Epithelial cell of proximal tubule (primary cell): ENCODE measurements at regions not wholly inside any gene's neighbourhood (a gene's known extent, or its start where the extent isn't known, plus 50 kb on each side); places are given as distances from the start of the nearest gene placed in this dataset.
"Not testable (repeated sequence)": the region's sequence is repeated elsewhere in the genome, so short reads cannot be mapped to it uniquely, and the experiment has no call there.

Experiments used
- DNase-seq: peaks from one replicate; pipeline ENCODE4 v3.0.0-alpha.2; 2011; ENCODE audit warnings: low read depth
- H3K4me3 ChIP-seq: 2 replicates; pipeline ENCODE4 v1.5.1; 2011; ENCODE audit warnings: low read depth, mild to moderate bottlenecking, low read length
- TF ChIP-seq, protein P1 (sequence below): conservative IDR thresholded peaks from 2 replicates; pipeline ENCODE4 v1.5.1; 2012; ENCODE audit warnings: low read depth, mild to moderate bottlenecking, low read length

DNA sequence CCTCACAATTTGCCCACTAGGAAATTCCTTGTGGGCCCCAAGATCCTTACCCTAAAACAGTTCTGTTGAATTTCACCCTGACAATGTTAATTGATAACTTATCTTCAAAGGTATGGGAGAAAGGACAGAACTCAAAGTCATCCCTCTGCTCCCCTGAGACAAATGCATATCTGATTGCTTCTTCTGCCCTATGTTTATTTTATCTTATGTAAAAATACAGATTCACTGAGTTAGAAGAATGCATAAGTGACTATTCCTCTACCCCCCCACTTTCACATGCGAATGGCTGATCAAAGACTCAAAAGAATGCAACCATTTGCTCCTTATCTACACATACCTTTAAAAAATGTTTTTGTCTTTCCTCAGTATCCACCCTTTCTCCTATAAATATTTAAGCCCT is 235.7 kb upstream of the SEMA3C start:
- DNase-seq = no peak
- TF ChIP-seq, protein P1, sequence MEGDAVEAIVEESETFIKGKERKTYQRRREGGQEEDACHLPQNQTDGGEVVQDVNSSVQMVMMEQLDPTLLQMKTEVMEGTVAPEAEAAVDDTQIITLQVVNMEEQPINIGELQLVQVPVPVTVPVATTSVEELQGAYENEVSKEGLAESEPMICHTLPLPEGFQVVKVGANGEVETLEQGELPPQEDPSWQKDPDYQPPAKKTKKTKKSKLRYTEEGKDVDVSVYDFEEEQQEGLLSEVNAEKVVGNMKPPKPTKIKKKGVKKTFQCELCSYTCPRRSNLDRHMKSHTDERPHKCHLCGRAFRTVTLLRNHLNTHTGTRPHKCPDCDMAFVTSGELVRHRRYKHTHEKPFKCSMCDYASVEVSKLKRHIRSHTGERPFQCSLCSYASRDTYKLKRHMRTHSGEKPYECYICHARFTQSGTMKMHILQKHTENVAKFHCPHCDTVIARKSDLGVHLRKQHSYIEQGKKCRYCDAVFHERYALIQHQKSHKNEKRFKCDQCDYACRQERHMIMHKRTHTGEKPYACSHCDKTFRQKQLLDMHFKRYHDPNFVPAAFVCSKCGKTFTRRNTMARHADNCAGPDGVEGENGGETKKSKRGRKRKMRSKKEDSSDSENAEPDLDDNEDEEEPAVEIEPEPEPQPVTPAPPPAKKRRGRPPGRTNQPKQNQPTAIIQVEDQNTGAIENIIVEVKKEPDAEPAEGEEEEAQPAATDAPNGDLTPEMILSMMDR = no peak
- H3K4me3 ChIP-seq = no peak overlapping the region

DNA sequence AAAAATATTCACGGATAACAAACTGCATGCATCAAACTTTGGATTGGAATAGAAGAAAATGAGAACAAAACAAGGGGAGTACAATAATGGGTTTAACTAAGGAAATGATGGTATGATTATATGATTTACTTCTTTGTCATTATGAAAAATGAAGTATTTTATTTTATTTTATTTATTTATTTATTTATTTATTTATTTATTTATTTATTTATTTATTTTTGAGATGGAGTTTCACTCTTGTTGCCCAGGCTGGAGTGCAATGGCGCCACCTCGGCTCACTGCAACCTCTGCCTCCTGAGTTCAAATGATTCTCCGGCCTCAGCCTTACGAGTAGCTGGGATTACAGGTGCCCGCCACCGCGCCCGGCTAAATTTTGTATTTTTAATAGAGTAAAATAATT is 234.1 kb upstream of the SEMA3C start:
- not testable (repeated sequence) for DNase-seq, H3K4me3 ChIP-seq

DNA sequence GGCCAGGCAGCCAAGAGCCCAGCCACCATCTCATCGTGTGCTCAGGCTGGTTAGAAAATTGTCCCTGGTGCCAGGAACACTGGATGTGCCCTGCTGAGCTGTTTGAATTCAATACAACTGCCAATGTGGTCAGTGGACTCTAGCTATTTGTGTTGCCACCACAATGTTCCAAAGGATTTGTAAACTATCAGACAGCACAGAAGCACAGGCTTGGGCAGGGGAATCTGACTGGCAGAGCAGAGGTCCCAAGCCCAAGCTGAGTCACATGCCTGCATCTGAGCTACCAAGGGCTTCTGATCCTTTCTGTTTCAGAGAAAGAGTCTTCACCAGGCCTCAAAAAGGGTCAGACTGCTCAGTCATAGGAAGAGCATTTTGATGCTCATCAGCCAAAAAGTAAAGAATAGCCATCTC is 232.1 kb upstream of the SEMA3C start:
- no peak overlapping the region for H3K4me3 ChIP-seq
- TF ChIP-seq, protein P1 = no peak
- DNase-seq = no peak

DNA sequence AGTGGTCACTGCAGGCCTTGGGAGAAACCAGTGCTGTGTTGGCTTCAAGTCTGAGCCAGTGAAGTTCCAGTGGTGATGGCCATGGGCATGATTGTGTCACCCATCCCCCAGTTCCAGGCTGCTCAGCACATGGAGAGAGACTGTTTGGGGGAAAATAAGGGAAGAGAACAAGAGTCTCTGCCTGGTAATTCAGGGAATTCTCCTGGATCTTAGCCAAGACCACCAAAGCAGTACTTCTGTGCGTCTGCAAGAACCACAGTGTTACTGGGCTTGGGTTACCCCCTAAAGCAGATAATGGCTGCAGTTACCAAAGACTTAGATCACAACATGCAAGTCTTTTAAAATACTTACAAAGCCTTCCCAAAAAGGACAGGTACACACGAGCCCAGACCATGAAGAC is 225.0 kb upstream of the SEMA3C start:
- TF ChIP-seq, protein P1 = no peak
- no peak for DNase-seq
- no peak overlapping the region for H3K4me3 ChIP-seq

DNA sequence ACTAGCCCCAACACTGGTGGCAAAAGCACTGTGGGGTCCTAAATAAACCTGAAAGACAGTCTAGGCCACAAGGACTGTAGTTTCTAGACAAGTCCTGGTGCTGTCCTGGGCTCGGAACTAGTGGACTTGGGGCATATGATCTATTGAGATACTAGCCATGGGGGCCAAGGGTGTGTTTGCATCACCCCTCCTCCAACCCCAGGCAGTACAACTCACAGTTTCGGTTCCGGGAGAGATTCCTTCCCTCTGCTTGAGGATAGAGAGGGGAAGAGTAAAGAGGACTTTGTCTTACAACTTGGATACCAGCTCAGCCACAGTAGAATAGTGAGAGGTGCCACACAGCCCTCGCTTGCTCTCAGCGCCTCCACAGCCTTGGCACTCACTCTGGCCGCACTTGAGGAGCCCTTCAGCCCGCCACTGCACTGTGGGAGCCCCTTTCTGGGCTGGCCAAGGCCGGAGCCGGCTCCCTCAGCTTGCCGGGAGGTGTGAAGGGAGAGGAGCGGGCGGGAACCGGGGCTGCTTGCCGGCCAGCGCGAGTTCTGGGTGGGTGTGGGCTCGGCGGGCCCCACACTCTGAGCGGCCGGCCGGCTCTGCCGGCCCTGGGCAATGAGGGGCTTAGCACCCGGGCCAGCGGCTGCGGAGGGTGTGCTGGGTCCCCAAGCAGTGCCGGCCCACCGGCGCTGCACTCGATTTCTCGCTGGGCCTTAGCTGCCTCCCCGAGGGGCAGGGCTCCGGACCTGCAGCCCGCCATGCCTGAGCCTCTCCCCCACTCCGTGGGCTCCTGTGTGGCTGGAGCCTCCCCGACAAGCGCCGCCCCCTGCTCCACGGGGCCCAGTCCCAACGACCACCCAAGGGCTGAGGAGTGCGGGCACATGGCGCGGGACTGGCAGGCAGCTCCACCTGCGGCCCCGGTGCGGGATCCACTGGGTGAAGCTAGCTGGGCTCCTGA is 222.7 kb upstream of the SEMA3C start:
- DNase-seq, H3K4me3 ChIP-seq: not testable (repeated sequence)

DNA sequence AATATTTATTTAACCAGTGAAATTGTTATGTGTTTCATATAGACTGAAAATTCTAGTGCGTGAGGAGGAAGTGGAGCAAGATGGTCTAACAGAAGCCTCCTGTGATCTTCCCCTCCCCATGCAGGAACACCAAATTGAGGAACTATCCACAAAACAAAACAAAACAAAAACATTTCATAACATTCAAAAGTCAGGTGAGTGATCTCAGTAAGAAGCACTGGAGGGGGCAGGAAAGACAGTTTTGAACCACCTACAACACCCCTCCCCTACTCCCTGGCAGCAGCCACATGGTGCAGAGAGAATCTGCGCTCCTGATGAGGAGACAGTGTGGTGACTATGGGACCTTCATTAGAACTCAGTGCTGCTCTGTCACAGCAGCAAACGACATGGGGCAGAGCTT is 221.9 kb upstream of the SEMA3C start:
- TF ChIP-seq, protein P1 = no peak
- no peak overlapping the region for H3K4me3 ChIP-seq
- no peak for DNase-seq

DNA sequence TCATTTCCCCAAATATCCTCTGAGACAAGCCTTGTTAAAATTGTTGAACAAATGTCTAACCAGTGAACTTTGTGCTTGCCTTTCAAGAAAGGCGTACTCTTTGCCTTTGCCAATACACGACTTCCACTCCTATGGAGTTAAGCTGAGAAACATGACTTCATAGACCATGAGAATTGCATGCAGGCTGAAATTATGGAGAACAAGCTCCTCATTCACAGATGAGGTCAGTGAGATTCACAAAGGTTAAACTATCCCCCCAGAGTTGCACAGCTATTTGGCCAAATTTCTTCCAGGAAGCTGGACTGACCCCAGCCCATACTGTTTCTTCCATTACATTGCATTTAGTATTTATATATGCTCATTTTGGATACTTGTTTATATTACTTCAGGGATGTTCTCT is 221.4 kb upstream of the SEMA3C start:
- no peak for DNase-seq
- TF ChIP-seq, protein P1 = no peak
- no peak overlapping the region for H3K4me3 ChIP-seq

DNA sequence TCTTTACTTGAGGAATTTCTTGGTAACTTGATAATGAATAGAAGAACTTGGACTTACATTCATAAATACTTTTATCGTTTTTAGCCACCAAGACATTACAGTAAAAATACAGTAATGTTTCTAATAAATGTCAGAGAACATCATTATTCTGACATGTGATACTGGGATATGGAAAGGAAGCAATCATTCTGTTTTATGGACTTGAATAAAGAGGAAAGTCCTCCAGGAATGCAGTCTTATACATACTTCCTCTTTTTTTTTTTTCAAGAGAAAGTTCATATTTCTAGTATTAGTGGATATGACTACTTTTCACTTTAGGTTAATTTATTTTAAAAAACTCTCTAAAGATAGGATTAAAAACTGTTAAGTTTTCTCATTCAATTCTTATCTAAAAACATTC is 220.0 kb upstream of the SEMA3C start:
- no peak for DNase-seq
- TF ChIP-seq, protein P1 = no peak
- H3K4me3 ChIP-seq = no peak overlapping the region
